ENCODE measurements at regions not wholly inside any gene's neighbourhood (a gene's known extent, or its start where the extent isn't known, plus 50 kb on each side); places are given as distances from the start of the nearest gene placed in this dataset.

DNA sequence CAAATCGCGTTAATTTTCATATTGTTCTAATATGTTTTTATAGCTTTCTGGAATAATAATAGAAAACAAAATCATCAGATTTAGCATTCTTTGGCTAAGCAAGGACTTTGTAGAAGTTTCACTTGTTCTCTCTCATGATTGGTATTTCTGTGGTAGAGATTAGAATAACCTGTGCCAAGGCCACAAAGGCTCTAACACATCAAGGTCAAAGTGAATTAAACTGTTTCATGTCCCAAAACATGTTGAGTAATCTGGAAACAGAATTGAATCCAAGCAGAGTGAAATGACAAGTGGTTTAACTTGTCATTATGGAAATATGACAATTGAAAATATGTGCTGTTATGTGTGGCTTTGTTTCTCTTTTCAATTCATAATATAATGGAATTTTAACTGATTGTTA is 617.4 kb downstream of the CCDC85A start:
- TF ChIP-seq POLR2A (IDR thresholded peaks at IDR 0.05) (no peak), CTCF (IDR thresholded peaks at IDR 0.05) (no peak)

Data from tibial nerve (tissue), 3 donors.